ENCODE measurements at regions not wholly inside any gene's neighbourhood (a gene's known extent, or its start where the extent isn't known, plus 50 kb on each side); places are given as distances from the start of the nearest gene placed in this dataset.

GRCh38 chr2:3025261-3025660, 352.4 kb downstream of the EIPR1 start:
- DNase-seq (ENCODE audit: low read depth in 1 of 2, low spot score in 2 of 2) (no peak), FAIRE-seq (no peak)
- no peaks in the 10 kb centered on the region for H3K79me2 ChIP-seq (ENCODE audit: control insufficient read depth in 1 of 2, insufficient read depth in 2 of 2, low read length in 2 of 2)
- H4K5ac ChIP-seq (ENCODE audit: insufficient read length, low read depth, low read length) = no peak overlapping the region
- H3K56ac ChIP-seq (replicated peaks; ENCODE audit: insufficient read length, low read depth, low read length) = no peak overlapping the region
- 82% methylated on average over 6 of the region's 6 CpGs; no CpG with 5 or more reads in 1 of the 2 experiments for WGBS, 2 experiments (ENCODE audit: extremely low coverage in 1 of 2, insufficient coverage in 1 of 2, insufficient read length in 1 of 2, insufficient replicate concordance in 2 of 2, low coverage in 1 of 2, low lambda C conversion rate in 2 of 2, missing lambda C conversion rate in 1 of 2)
- H3K4me1 ChIP-seq (replicated peaks in 1 of 4; ENCODE audit: control insufficient read depth in 3 of 4, insufficient read depth in 4 of 4, low read length in 3 of 4) = peaks cover 0 to 5% (median under 1%) of the 10 kb centered on the region in 4 experiments; a peak in 3 of 7 replicates
- H4K91ac ChIP-seq (replicated peaks; ENCODE audit: insufficient read length, low read length) = no peak overlapping the region
- H4K20me1 ChIP-seq (replicated peaks in 1 of 2; ENCODE audit: control insufficient read depth in 1 of 2, insufficient read depth in 2 of 2, low read length in 2 of 2) = no peaks in the 10 kb centered on the region
- no peak overlapping the region for H2BK5ac ChIP-seq (ENCODE audit: low read depth, low read length)
- no peak overlapping the region for H2BK12ac ChIP-seq (ENCODE audit: low read depth, low read length)
- peaks cover under 1 to 4% of the 10 kb centered on the region in 2 experiments; a peak in 3 of 4 replicates for H3K9me3 ChIP-seq (ENCODE audit: insufficient read depth in 2 of 2, low read depth in 1 of 2, low read length in 1 of 2)
- no peak overlapping the region for H3K23ac ChIP-seq (ENCODE audit: insufficient read length)
- H3K27me3 ChIP-seq (replicated peaks in 1 of 4; ENCODE audit: control insufficient read depth in 3 of 4, extremely low read depth in 1 of 4, insufficient read depth in 3 of 4, low read length in 3 of 4) = no peaks in the 10 kb centered on the region
- no peaks in the 10 kb centered on the region for H3K23me2 ChIP-seq (ENCODE audit: low read depth, low read length)
- no peak overlapping the region for H3K4ac ChIP-seq (replicated peaks; ENCODE audit: insufficient read length, low read depth, low read length)
- no peak for TF ChIP-seq EGR1 (IDR thresholded peaks at IDR 0.05; ENCODE audit: borderline replicate concordance, low read depth, low read length)
- TF ChIP-seq KDM1A (IDR thresholded peaks at IDR 0.05; ENCODE audit: borderline replicate concordance, low read length) = no peak
- TF ChIP-seq PHF8 (conservative IDR thresholded peaks at IDR 0.05; ENCODE audit: low read depth, low read length) = no peak
- TF ChIP-seq POLR2A (IDR thresholded peaks at IDR 0.05; ENCODE audit: control extremely low read depth in 1 of 2, low read depth in 2 of 2, low read length in 2 of 2) = no peak
- no peak for TF ChIP-seq NRF1 (IDR thresholded peaks at IDR 0.05; ENCODE audit: low read depth, low read length)
- TF ChIP-seq TEAD4 (IDR thresholded peaks at IDR 0.05; ENCODE audit: low read depth, low read length) = no peak
- TF ChIP-seq USF2 (IDR thresholded peaks at IDR 0.05; ENCODE audit: low read length) = no peak
- TF ChIP-seq HDAC2 (IDR thresholded peaks at IDR 0.05; ENCODE audit: borderline replicate concordance in 1 of 2, low read depth in 2 of 2, low read length in 2 of 2) = no peak
- TF ChIP-seq SUZ12 (IDR thresholded peaks at IDR 0.05; ENCODE audit: low read length) = no peak
- POLR2A ChIA-PET (ENCODE audit: partially characterized antibody) = no interaction called here
- no peak overlapping the region for H2BK20ac ChIP-seq (ENCODE audit: low read length)
- H3K4me2 ChIP-seq (ENCODE audit: insufficient read depth in 1 of 2, low read depth in 2 of 2, low read length in 2 of 2) = no peak overlapping the region
- no peak overlapping the region for H3K18ac ChIP-seq (ENCODE audit: extremely low read depth, low read length)
- no peak overlapping the region for H2BK120ac ChIP-seq (replicated peaks; ENCODE audit: low read depth, low read length)
- H3K79me1 ChIP-seq (ENCODE audit: low read depth, low read length) = no peaks in the 10 kb centered on the region
- no peak overlapping the region for H2AK5ac ChIP-seq (ENCODE audit: low read depth, low read length)
- H4K8ac ChIP-seq (ENCODE audit: extremely low read depth, insufficient read depth, low read length) = no peak overlapping the region
- no peak overlapping the region for H3K27ac ChIP-seq (ENCODE audit: low read depth, low read length)
- H3K9ac ChIP-seq (replicated peaks in 1 of 4; ENCODE audit: extremely low read depth in 1 of 4, low read depth in 3 of 4, low read length in 3 of 4) = no peak overlapping the region
- no peaks in the 10 kb centered on the region for H3K36me3 ChIP-seq (ENCODE audit: control insufficient read depth in 2 of 4, insufficient read depth in 4 of 4, low read length in 3 of 4)
- H2AFZ ChIP-seq (ENCODE audit: low read length) = no peak overlapping the region
- H3K4me3 ChIP-seq (ENCODE audit: extremely low read depth in 1 of 4, insufficient read depth in 2 of 4, low read depth in 3 of 4, low read length in 4 of 4) = no peak overlapping the region
- H2BK15ac ChIP-seq (ENCODE audit: low read length) = no peak overlapping the region
- no peak overlapping the region for H3K14ac ChIP-seq (ENCODE audit: insufficient read length)
- CTCF ChIA-PET (ENCODE audit: partially characterized antibody) = no interaction called here

All from H1 (cell line).